Naive thymus-derived CD4-positive, alpha-beta T cell (primary cell): ENCODE measurements at regions not wholly inside any gene's neighbourhood (a gene's known extent, or its start where the extent isn't known, plus 50 kb on each side); places are given as distances from the start of the nearest gene placed in this dataset.

ENCODE experiments used
- ATAC-seq: fragments of 150-1000 bp; cut with Tn5 transposase; 2 replicates; pipeline ENCODE4 v1.10.0; 2021; ENCODE audit warnings: mild to moderate bottlenecking, moderate library complexity
- CTCF ChIA-PET: fragments of 350-600 bp; sonication (Branson Sonifier 250); formaldehyde crosslinking; loops from one replicate; lab custom pipeline; 2021; ENCODE audit warnings: antibody characterized with exemption; lab: Charles Lee
- POLR2A ChIA-PET: fragments of 350-600 bp; sonication (Branson Sonifier 250); formaldehyde crosslinking; loops from one replicate; lab custom pipeline; 2021; ENCODE audit warnings: antibody characterized with exemption, inconsistent platforms; lab: Charles Lee
- DNase-seq, 9 donors: peaks; one replicate each; pipeline versions ENCODE4 v3.0.0 to v3.0.0-alpha.2; 2020 to 2022; ENCODE audit warnings: mixed read lengths in 1 of 9
- H3K27ac ChIP-seq: one replicate; pipeline ENCODE4 v1.7.0; 2013; ENCODE audit warnings: mild to moderate bottlenecking, low read depth, low read length, moderate library complexity
- H3K27me3 ChIP-seq, 2 donors: one replicate each; pipeline ENCODE4 v1.7.0; 2013; ENCODE audit warnings: low read length in 2 of 2, mild to moderate bottlenecking in 2 of 2, moderate library complexity in 2 of 2; ENCODE audit not compliant: control insufficient read depth in 2 of 2, insufficient read depth in 2 of 2
- H3K36me3 ChIP-seq, 3 experiments: 1 replicate in 2 of 3; 2 replicates in 1 of 3; pipeline ENCODE4 v1.7.0; 2013; ENCODE audit warnings: low read length in 3 of 3, mild to moderate bottlenecking in 3 of 3, moderate library complexity in 1 of 3; ENCODE audit not compliant: insufficient read depth in 3 of 3, control insufficient read depth in 2 of 3
- H3K4me1 ChIP-seq, 2 donors: one replicate each; pipeline ENCODE4 v1.7.0; 2013; ENCODE audit warnings: low read length in 2 of 2, mild to moderate bottlenecking in 2 of 2, moderate library complexity in 1 of 2; ENCODE audit not compliant: control insufficient read depth in 2 of 2, insufficient read depth in 2 of 2
- H3K4me3 ChIP-seq: 2 replicates; pipeline ENCODE4 v1.7.0; 2013; ENCODE audit warnings: mild to moderate bottlenecking, low read length
- H3K9me3 ChIP-seq, 3 experiments: 1 replicate in 2 of 3; 2 replicates in 1 of 3; pipeline ENCODE4 v1.7.0; 2013; ENCODE audit warnings: low read length in 3 of 3; ENCODE audit not compliant: control insufficient read depth in 2 of 3
- H3K27ac Mint-ChIP-seq, 9 donors: one replicate each; pipeline ENCODE4 v1.8.0; 2020 to 2022; ENCODE audit warnings: mixed read lengths in 9 of 9, mild to moderate bottlenecking in 8 of 9, moderate library complexity in 5 of 9, inconsistent platforms in 2 of 9
- H3K27me3 Mint-ChIP-seq, 5 donors: one replicate each; pipeline ENCODE4 v1.8.0; 2021 to 2022; ENCODE audit warnings: mixed read lengths in 5 of 5, mild to moderate bottlenecking in 1 of 5
- H3K36me3 Mint-ChIP-seq, 5 donors: one replicate each; pipeline ENCODE4 v1.8.0; 2020 to 2022; ENCODE audit warnings: mixed read lengths in 5 of 5, mild to moderate bottlenecking in 3 of 5, inconsistent platforms in 1 of 5
- H3K4me1 Mint-ChIP-seq, 7 donors: one replicate each; pipeline ENCODE4 v1.8.0; 2020 to 2022; ENCODE audit warnings: mixed read lengths in 7 of 7, mild to moderate bottlenecking in 3 of 7, inconsistent platforms in 1 of 7
- H3K4me3 Mint-ChIP-seq, 10 donors: one replicate each; pipeline ENCODE4 v1.8.0; 2020 to 2022; ENCODE audit warnings: mild to moderate bottlenecking in 10 of 10, mixed read lengths in 10 of 10, moderate library complexity in 6 of 10, inconsistent platforms in 2 of 10
- H3K9me3 Mint-ChIP-seq, 11 donors: one replicate each; pipeline ENCODE4 v1.8.0; 2020 to 2022; ENCODE audit warnings: mixed read lengths in 11 of 11, mild to moderate bottlenecking in 4 of 11, inconsistent platforms in 1 of 11, moderate library complexity in 1 of 11
- intact Hi-C, 2 donors: fragments of 100-400 bp; cut with micrococcal nuclease; formaldehyde crosslinking; loops; one replicate each; pipeline ENCODE4 v1.15.1; 2023

- H3K9me3 ChIP-seq = no peaks in the 10 kb centered on the region
- POLR2A ChIA-PET = no interaction called here
- intact Hi-C loops = no loop called here
Measured at GRCh38 chr11:115926601-115927000, 422.4 kb upstream of the CADM1 start.

DNA sequence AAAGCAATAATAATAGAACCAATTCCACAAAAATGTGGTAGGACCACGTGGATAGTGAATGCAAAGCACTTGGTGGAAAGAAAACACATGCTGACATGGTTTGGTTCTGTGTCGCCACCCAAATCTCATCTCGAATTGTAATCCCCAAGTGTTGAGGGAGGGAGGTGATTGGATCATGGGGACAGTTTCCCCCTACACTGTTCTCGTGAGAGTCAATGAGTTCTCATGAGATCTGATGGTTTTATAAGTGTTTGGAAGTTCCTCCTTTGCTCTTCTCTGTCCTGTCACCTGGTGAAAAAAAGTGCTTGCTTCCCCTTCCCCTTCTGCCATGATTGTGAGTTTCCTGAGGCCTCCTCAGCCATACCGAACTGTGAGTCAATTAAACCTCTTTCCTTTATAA, 421.9 kb upstream of the CADM1 start:
- H3K27me3 ChIP-seq = no peaks in the 10 kb centered on the region
- ATAC-seq (no peak), DNase-seq (no peak)
- H3K36me3 Mint-ChIP-seq = no peaks in the 10 kb centered on the region
- H3K9me3 ChIP-seq = no peaks in the 10 kb centered on the region
- no peak overlapping the region for H3K27ac ChIP-seq
- intact Hi-C loops = no loop called here
- no peaks in the 10 kb centered on the region for H3K4me1 ChIP-seq
- no peak overlapping the region for H3K27ac Mint-ChIP-seq
- no peak overlapping the region for H3K4me3 Mint-ChIP-seq
- CTCF ChIA-PET = no interaction called here
- H3K4me3 ChIP-seq = no peak overlapping the region
- peaks cover 0 to 20% (median 5%) of the 10 kb centered on the region in 11 donors for H3K9me3 Mint-ChIP-seq
- H3K36me3 ChIP-seq = no peaks in the 10 kb centered on the region
- peaks cover 0 to 13% (median 5%) of the 10 kb centered on the region in 5 donors for H3K27me3 Mint-ChIP-seq
- H3K4me1 Mint-ChIP-seq = peaks cover 0 to 6% (median 0%) of the 10 kb centered on the region in 7 donors
- POLR2A ChIA-PET = no interaction called here

More at GRCh38 chr11:115926601-115927000, 422.4 kb upstream of the CADM1 start:
- peaks cover 0 to 16% (median 5%) of the 10 kb centered on the region in 11 donors for H3K9me3 Mint-ChIP-seq
- Histone ChIP-seq H3K4me3 (no peak overlapping the region), H3K4me1 (no peaks in the 10 kb centered on the region), H3K36me3 (no peaks in the 10 kb centered on the region), H3K27ac (no peak overlapping the region), H3K27me3 (no peaks in the 10 kb centered on the region)
- ATAC-seq (no peak), DNase-seq (no peak)
- H3K4me1 Mint-ChIP-seq = peaks cover 0 to 6% (median 0%) of the 10 kb centered on the region in 7 donors
- no peak overlapping the region for H3K4me3 Mint-ChIP-seq
- no peaks in the 10 kb centered on the region for H3K36me3 Mint-ChIP-seq
- no peak overlapping the region for H3K27ac Mint-ChIP-seq
- CTCF ChIA-PET = no interaction called here
- peaks cover 0 to 13% (median 5%) of the 10 kb centered on the region in 5 donors for H3K27me3 Mint-ChIP-seq

GRCh38 chr11:115925568-115926090, 421.4 kb upstream of the CADM1 start:
- ATAC-seq (no peak), DNase-seq (no peak)
- ChIA-PET CTCF (no interaction called here), POLR2A (no interaction called here)
- H3K4me1 ChIP-seq = no peaks in the 10 kb centered on the region
- H3K36me3 ChIP-seq = no peaks in the 10 kb centered on the region
- H3K36me3 Mint-ChIP-seq = no peaks in the 10 kb centered on the region
- no peak overlapping the region for H3K27ac Mint-ChIP-seq
- intact Hi-C loops = no loop called here
- H3K4me1 Mint-ChIP-seq = peaks cover 0 to 6% (median 0%) of the 10 kb centered on the region in 7 donors
- no peaks in the 10 kb centered on the region for H3K27me3 ChIP-seq
- peaks cover 0 to 13% (median 5%) of the 10 kb centered on the region in 5 donors for H3K27me3 Mint-ChIP-seq
- no peak overlapping the region for H3K27ac ChIP-seq
- no peaks in the 10 kb centered on the region for H3K9me3 ChIP-seq
- H3K4me3 ChIP-seq = no peak overlapping the region
- H3K9me3 Mint-ChIP-seq = peaks cover 0 to 23% (median 5%) of the 10 kb centered on the region in 11 donors
- H3K4me3 Mint-ChIP-seq = no peak overlapping the region

- no peak overlapping the region for H3K4me3 ChIP-seq
- H3K27ac ChIP-seq = no peak overlapping the region
- peak in 1 of 9 donors; percentile 26 for DNase-seq
- H3K9me3 ChIP-seq = no peaks in the 10 kb centered on the region
- no peaks in the 10 kb centered on the region for H3K36me3 ChIP-seq
- peaks cover 0 to 11% (median 5%) of the 10 kb centered on the region in 5 donors for H3K27me3 Mint-ChIP-seq
- intact Hi-C loops = no loop called here
- H3K9me3 Mint-ChIP-seq = peaks cover 0 to 26% (median 5%) of the 10 kb centered on the region in 11 donors
- peaks cover 0 to 5% (median 0%) of the 10 kb centered on the region in 7 donors for H3K4me1 Mint-ChIP-seq
- H3K27me3 ChIP-seq = no peaks in the 10 kb centered on the region
- no peak overlapping the region for H3K27ac Mint-ChIP-seq
- ChIA-PET CTCF (no interaction called here), POLR2A (no interaction called here)
- ATAC-seq = peak; percentile 72
- no peak overlapping the region for H3K4me3 Mint-ChIP-seq
- no peaks in the 10 kb centered on the region for H3K4me1 ChIP-seq
- no peaks in the 10 kb centered on the region for H3K36me3 Mint-ChIP-seq
Measured at GRCh38 chr11:115924744-115925567, 420.7 kb upstream of the CADM1 start.

GRCh38 chr11:115922876-115923275, 418.7 kb upstream of the CADM1 start:
- Histone ChIP-seq H3K27ac (no peak overlapping the region), H3K4me1 (no peaks in the 10 kb centered on the region), H3K4me3 (no peak overlapping the region), H3K36me3 (no peaks in the 10 kb centered on the region), H3K27me3 (no peaks in the 10 kb centered on the region), H3K9me3 (no peaks in the 10 kb centered on the region)
- Mint-ChIP-seq H3K9me3 (peaks cover 0 to 26% (median 5%) of the 10 kb centered on the region in 11 donors), H3K36me3 (no peaks in the 10 kb centered on the region), H3K27ac (peak overlapping the region in 1 of 9 donors; percentile 7), H3K4me1 (peaks cover 0 to 4% (median 0%) of the 10 kb centered on the region in 7 donors), H3K27me3 (peaks cover 0 to 13% (median 5%) of the 10 kb centered on the region in 5 donors), H3K4me3 (no peak overlapping the region)
- intact Hi-C loops = no loop called here
- ATAC-seq (no peak), DNase-seq (no peak)
- ChIA-PET CTCF (no interaction called here), POLR2A (no interaction called here)

DNA sequence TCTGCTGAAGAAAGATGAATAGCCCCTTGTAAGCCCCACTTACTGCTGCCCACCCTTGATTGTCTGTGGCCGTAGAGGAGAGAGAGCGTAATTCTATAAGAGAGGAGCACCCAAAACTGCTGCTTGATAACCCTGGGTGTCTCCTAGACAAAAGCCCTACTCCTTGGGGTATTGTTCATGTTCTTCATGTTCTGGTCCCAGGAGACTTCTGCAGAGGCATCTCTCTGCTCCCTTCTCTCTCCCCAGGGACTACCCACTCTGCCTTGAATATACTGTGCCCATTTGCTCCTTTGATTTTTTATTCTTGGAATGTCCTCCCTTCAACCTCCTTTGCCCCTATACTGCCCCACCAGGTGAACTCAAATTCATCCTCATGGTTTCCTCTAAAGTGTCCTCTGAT, 417.8 kb upstream of the CADM1 start:
- Histone ChIP-seq H3K9me3 (no peaks in the 10 kb centered on the region), H3K4me3 (no peak overlapping the region), H3K36me3 (no peaks in the 10 kb centered on the region), H3K27ac (no peak overlapping the region), H3K4me1 (no peaks in the 10 kb centered on the region), H3K27me3 (no peaks in the 10 kb centered on the region)
- ChIA-PET POLR2A (no interaction called here), CTCF (no interaction called here)
- Mint-ChIP-seq H3K4me3 (no peak overlapping the region), H3K27me3 (peaks cover 0 to 11% (median 2%) of the 10 kb centered on the region in 5 donors), H3K9me3 (peaks cover 0 to 21% (median 5%) of the 10 kb centered on the region in 11 donors), H3K4me1 (peaks cover 0 to 4% (median 0%) of the 10 kb centered on the region in 7 donors), H3K36me3 (no peaks in the 10 kb centered on the region), H3K27ac (no peak overlapping the region)
- ATAC-seq (no peak), DNase-seq (no peak)
- intact Hi-C loops = no loop called here
